Left colon (tissue), 2 donors: ENCODE measurements at regions not wholly inside any gene's neighbourhood (a gene's known extent, or its start where the extent isn't known, plus 50 kb on each side); places are given as distances from the start of the nearest gene placed in this dataset.
"Not testable (repeated sequence)": the region's sequence is repeated elsewhere in the genome, so short reads cannot be mapped to it uniquely, and the experiment has no call there.

ENCODE experiments used
- ATAC-seq: fragments of 200-7000 bp; cut with Tn5 transposase; one replicate; pipeline ENCODE4 v1.9.1; 2020; ENCODE audit warnings: mild to moderate bottlenecking, moderate library complexity
- DNase-seq, 2 donors: peaks; one replicate each; pipeline ENCODE4 v3.0.0-alpha.2; 2020
- intact Hi-C, 2 donors: fragments of 100-400 bp; cut with DNase I in 1 of 2; cut with micrococcal nuclease in 1 of 2; formaldehyde crosslinking; loops; one replicate each; pipeline versions ENCODE4 v1.11.2 to v1.14.0; 2022; cut with DNase I, micrococcal nuclease
- donor health status: DM: no; HTN: no; CAD: no.
- donor health status: DM: yes; HTN: yes; CAD: no.

- ATAC-seq = no peak
- no peak for DNase-seq
- intact Hi-C loops = no loop called here
Measured at GRCh38 chr1:104979651-104980050, 1230.0 kb downstream of the AMY1C start.

- intact Hi-C loops = no loop called here
- DNase-seq = no peak
- ATAC-seq = no peak
Measured at GRCh38 chr1:104987210-104987609, 1237.5 kb downstream of the AMY1C start.

GRCh38 chr1:104989012-104989411 is 1239.3 kb downstream of the AMY1C start:
- ATAC-seq (no peak), DNase-seq (no peak)
- intact Hi-C loops = no loop called here

GRCh38 chr1:104991702-104992101 is 1242.0 kb downstream of the AMY1C start:
- ATAC-seq (no peak), DNase-seq (no peak)
- intact Hi-C loops = no loop called here

DNA sequence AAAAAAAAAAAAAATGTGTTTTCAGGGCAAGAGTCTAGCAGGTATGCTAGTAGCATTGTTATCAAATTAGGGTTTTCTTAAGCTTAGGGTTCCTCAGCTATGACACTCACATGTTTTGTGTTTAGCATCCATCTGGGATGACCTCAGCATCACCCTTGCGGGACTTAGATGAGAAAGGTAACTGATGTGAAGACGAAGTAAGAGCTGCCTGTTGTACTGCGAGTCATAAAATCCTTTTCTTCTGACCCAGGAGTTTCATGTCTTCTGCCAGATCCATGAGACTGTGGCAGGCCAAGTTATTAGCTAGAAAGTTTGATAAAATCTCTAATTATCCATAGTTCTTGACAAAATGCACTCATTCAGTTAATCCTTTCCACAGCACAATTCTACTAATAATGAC is 1251.1 kb downstream of the AMY1C start:
- intact Hi-C loops = no loop called here
- no peak for DNase-seq
- ATAC-seq = no peak

GRCh38 chr1:105004515-105004914 is 1254.8 kb downstream of the AMY1C start:
- intact Hi-C loops = no loop called here
- ATAC-seq = no peak

GRCh38 chr1:105005594-105006195 is 1256.0 kb downstream of the AMY1C start:
- DNase-seq (no peak), ATAC-seq (no peak)
- intact Hi-C loops = no loop called here

More at GRCh38 chr1:105004515-105004914, 1254.8 kb downstream of the AMY1C start:
- no peak for DNase-seq

DNA sequence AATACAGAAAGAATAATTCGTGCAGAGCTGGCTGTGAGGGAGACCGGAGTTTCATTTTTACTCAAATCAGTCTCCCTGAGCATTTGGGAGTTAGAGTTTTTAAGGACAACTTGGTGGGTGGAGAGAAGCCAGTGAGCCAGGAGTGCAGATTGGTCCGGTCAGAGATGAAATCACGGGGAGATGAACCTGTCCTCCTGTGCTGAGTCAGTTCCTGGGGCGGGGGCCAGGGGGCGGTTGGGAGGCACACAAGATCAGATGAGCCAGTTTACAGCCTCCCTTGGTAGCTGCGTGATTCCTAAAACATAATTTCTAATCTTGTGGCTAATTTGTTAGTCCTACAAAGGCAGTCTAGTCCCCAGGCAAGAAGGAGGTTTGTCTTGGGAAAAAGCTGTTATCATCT is 1267.9 kb downstream of the AMY1C start:
- DNase-seq = no peak
- no peak for ATAC-seq
- intact Hi-C loops = no loop called here

DNA sequence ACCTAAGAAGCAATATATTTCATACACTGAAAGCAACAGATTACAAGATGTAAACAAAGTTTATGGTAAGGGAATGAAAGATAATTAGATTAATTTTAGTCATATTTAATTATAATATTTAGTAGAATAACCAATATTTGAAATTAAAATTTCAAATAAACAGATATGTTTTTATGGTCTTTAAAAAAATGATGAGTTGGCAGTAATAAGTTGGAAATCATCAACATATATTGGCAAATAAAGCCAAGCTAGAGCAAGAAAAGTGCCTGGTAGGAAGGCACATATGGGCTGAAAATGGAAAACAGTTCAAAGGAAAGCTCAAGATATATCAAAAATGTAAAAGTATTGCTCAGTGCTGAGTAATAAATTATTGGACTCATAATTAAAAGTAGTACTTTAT is 1274.0 kb downstream of the AMY1C start:
- DNase-seq (no peak), ATAC-seq (no peak)
- intact Hi-C loops = no loop called here

DNA sequence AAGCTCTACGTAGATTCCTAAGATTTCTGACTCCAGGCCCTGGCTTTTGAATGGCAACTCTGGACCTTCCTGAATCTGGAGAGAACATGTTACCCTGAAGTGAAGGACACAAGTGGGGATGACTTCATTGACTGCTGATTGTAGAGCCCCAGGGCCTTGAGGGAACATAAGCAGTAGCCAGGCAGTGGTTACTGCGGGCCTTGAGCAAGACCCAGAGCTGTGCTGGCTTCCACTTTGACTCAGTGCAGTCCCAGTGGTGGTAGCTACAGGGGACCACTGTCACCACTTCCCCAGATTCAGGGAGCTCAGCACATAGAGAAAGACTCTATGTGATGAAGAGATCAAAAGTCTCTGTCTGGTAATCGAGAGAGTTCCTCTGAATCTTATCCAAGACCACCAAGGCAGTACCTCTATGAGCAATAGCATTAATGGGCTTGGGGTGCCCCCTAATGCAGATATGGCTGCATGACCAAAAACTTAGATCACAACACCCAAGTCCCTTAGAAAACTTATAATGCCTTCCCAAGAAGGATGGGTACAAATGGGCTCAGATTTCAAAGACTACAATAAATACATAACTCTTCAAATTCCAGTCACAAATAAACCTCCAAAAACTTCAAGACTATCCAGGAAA is 1278.3 kb downstream of the AMY1C start:
- ATAC-seq = no peak
- intact Hi-C loops = no loop called here
- DNase-seq = no peak

DNA sequence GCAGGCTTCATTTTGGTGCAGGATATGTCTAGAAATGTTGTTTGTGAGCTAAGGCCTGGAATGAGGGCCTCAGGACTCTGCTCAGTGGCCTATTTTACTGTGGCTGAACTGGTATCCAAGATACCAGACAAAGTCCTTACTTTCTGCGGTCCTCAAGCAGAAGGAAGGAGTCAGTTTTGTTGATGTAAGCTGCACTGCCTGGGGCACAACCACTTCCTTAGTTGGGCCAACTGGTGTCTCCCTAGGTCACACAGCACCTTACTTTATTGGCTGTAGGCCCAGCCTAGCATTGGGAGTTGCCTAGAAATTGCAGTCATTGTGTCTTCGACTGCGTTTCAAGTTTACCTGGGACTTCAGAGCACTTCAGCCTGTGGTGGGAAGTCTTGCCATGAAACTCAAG is 1322.7 kb downstream of the AMY1C start:
- DNase-seq = no peak
- intact Hi-C loops = no loop called here
- no peak for ATAC-seq

DNA sequence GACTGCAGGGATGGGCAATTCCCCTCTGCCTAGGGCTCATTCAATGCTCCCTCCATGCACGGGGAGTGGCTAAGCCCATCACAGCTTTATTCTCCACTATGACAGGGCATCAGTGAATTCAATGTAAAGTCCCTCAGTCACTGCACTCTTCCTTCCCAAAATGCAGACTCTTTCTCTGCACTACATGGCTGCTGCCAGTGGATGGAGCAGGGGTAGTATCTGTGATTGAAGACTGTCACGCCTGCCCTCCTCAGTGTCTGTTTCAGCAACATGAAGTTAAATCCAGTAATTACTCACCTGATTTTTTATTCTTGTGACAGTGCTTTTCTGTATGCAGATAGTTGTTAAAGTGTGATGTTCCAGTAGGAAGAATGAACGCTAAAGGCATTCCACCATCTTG is 1323.2 kb downstream of the AMY1C start:
- no peak for ATAC-seq
- DNase-seq = no peak
- intact Hi-C loops = no loop called here

GRCh38 chr1:105073660-105074059 is 1324.0 kb downstream of the AMY1C start:
- no peak for DNase-seq
- no peak for ATAC-seq
- intact Hi-C loops = no loop called here

GRCh38 chr1:105083611-105084010 is 1333.9 kb downstream of the AMY1C start:
- intact Hi-C loops = no loop called here
- ATAC-seq = no peak
- no peak for DNase-seq

DNA sequence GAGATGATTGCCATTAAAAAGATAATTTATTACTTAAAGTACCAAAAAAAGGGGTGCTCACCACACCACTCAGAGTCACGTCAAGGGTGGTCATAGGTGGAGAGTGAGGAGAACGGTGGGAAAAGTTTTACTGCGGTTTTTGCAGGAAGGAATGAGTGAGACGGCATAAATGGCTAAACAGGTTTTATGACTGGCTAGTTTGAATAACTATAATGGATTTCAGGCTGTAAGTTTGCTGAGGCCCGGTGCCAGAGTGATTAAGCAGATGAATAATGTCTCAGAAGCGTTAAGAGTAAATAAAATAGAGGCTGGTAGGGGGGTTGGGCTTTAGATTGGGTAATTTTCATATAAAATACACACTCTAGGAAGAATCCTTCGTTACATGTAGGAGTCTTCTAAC is 1337.8 kb downstream of the AMY1C start:
- intact Hi-C loops = no loop called here
- DNase-seq (no peak), ATAC-seq (no peak)

GRCh38 chr1:105088166-105088565 is 1338.5 kb downstream of the AMY1C start:
- no peak for ATAC-seq
- intact Hi-C loops = no loop called here
- DNase-seq = no peak

- DNase-seq, intact Hi-C loops, ATAC-seq: not testable (repeated sequence)
Measured at GRCh38 chr1:105093893-105094292, 1344.2 kb downstream of the AMY1C start.

DNA sequence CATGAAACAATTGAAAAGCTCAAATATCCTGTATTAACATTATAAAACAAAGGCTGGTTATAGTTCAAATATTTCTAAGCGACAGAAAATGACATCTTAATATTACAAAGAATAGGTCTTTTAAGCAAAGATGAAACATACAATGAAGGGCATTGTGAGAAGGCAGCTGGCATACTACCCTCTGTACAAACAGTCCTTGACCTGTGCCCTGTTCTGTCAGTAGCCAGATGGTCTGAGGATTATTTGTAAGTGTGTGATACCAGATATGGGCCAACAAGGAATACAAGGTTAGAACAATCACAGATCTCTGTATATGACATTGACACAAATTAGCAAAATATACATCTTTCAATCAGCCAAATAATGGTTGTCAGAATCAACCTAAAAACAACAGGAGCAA is 1350.4 kb downstream of the AMY1C start:
- DNase-seq (no peak), ATAC-seq (no peak)
- intact Hi-C loops = no loop called here

GRCh38 chr1:105101261-105101660 is 1351.6 kb downstream of the AMY1C start:
- intact Hi-C loops = no loop called here
- ATAC-seq = no peak
- DNase-seq = no peak

GRCh38 chr1:105102371-105102770 is 1352.7 kb downstream of the AMY1C start:
- intact Hi-C loops = no loop called here
- ATAC-seq = no peak
- DNase-seq = no peak

DNA sequence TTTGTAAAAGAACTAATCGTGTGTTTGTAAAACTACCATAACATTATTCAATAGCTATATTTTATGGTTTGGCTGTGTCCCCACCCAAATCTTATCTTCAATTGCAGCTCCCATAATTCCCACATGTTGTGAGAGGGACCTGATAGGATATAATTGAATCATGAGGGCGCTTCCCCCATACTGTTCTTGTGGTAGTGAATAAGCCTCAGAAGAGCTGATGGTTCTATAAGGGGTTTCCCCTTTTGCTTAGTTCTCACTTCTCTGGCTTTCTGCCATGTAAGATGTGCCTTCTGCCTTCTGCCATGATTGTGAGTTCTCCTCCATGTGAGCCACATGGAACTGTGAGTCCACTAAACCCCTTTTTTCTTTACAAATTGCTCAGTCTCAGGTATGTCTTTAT is 1372.3 kb downstream of the AMY1C start:
- no peak for DNase-seq
- intact Hi-C loops = no loop called here
- ATAC-seq = no peak
